ENCODE measurements at regions not wholly inside any gene's neighbourhood (a gene's known extent, or its start where the extent isn't known, plus 50 kb on each side); places are given as distances from the start of the nearest gene placed in this dataset.
A peak's percentile ranks its signal among the peaks of the same experiment; 100 is the strongest.
"Not testable (repeated sequence)": the region's sequence is repeated elsewhere in the genome, so short reads cannot be mapped to it uniquely, and the experiment has no call there.

GRCh38 chr7:106369352-106369751 is 84.6 kb upstream of the NAMPT start:
- DNase-seq, result no peak

- no peak for DNase-seq
These were observed 82.9 kb upstream of the NAMPT start for GRCh38 chr7:106367664-106368063.

- no peak for DNase-seq
These were observed 82.2 kb upstream of the NAMPT start for GRCh38 chr7:106367018-106367420.

GRCh38 chr7:106365252-106366005 is 80.6 kb upstream of the NAMPT start:
- no peak for DNase-seq

GRCh38 chr7:106362507-106362906 is 77.7 kb upstream of the NAMPT start:
- DNase-seq, result not testable (repeated sequence)

- no peak for DNase-seq
These were observed 73.4 kb upstream of the NAMPT start for GRCh38 chr7:106358103-106358663.

- DNase-seq, result no peak
These were observed 72.9 kb upstream of the NAMPT start for GRCh38 chr7:106357675-106358074.

- no peak for DNase-seq
These were observed 70.0 kb upstream of the NAMPT start for GRCh38 chr7:106354822-106355221.

GRCh38 chr7:106353944-106354343 is 69.2 kb upstream of the NAMPT start:
- DNase-seq, result no peak

GRCh38 chr7:106348231-106348630 is 63.4 kb upstream of the NAMPT start:
- no peak for DNase-seq

- DNase-seq, result no peak
These were observed 62.5 kb upstream of the NAMPT start for GRCh38 chr7:106347229-106347833.

GRCh38 chr7:106346678-106347217 is 62.0 kb upstream of the NAMPT start:
- DNase-seq, result peak; percentile 37

GRCh38 chr7:106346167-106346677 is 61.4 kb upstream of the NAMPT start:
- DNase-seq, result no peak

GRCh38 chr7:106345421-106346166 is 60.8 kb upstream of the NAMPT start:
- no peak for DNase-seq

GRCh38 chr7:106344861-106345260 is 60.1 kb upstream of the NAMPT start:
- no peak for DNase-seq

GRCh38 chr7:106344211-106344610 is 59.4 kb upstream of the NAMPT start:
- DNase-seq, result no peak

- DNase-seq, result not testable (repeated sequence)
These were observed 57.3 kb upstream of the NAMPT start for GRCh38 chr7:106342049-106342448.

- not testable (repeated sequence) for DNase-seq
These were observed 55.4 kb upstream of the NAMPT start for GRCh38 chr7:106340247-106340596.

- DNase-seq, result no peak
These were observed 54.9 kb upstream of the NAMPT start for GRCh38 chr7:106339513-106340246.

GRCh38 chr7:106337754-106338153 is 53.0 kb upstream of the NAMPT start:
- DNase-seq, result no peak

GRCh38 chr7:106335814-106336213 is 51.0 kb upstream of the NAMPT start:
- DNase-seq, result no peak

Measured in activated gamma-delta T cell treated with Interleukin-2 at 50 U/mL for 16 hours (primary cell).